HG03025 (cell line): ENCODE measurements at regions not wholly inside any gene's neighbourhood (a gene's known extent, or its start where the extent isn't known, plus 50 kb on each side); places are given as distances from the start of the nearest gene placed in this dataset.

Experiments
- ATAC-seq: cut with Tn5 transposase; IDR thresholded peaks from one replicate; pipeline ENCODE4 v1.9.1; 2021; ENCODE audit warnings: mild to moderate bottlenecking, moderate library complexity; ENCODE audit not compliant: unreplicated experiment, low FRiP score

DNA sequence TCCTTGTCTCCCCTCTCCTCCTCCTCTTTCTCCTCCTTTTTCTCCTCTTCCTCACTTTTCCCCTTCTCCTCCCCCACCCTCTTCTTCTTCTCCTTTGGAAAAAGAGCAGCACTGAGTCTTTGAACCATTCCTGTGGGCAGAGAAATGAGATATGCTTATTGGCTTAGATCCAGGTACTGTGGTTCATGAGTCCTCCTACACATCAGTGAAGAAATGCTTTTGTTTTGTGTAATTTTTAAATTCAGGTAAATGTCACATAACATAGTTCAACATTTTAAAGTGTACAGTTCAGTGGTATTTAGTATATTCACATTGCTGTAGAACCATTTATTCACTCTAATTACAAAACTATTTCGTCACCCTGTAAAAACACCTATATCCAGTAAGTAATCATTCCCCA is 402.1 kb downstream of the AACS start:
- no peak for ATAC-seq

DNA sequence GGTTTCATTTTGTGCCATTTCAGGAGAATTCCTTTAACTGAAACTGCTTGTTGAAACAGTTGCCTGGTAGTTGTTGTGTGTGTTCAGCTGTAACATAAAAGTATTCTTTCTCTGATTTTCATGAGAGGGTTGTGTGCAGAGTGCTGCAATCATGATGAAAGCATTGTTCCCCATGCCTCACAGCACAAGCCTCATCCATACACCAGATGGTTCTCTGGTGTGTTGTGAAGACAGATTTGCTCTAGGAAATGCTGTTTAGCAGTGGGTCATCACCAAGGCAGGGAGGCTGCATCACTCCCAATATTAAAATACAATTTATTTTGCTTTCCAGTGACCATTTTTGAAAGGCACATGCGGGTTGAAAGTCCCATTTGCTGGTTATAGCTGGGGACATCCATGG is 404.4 kb downstream of the AACS start:
- no peak for ATAC-seq

- no peak for ATAC-seq
Observed at GRCh38 chr12:125470838-125471783, 405.9 kb downstream of the AACS start.

- no peak for ATAC-seq
Observed at GRCh38 chr12:125473501-125473900, 408.3 kb downstream of the AACS start.

DNA sequence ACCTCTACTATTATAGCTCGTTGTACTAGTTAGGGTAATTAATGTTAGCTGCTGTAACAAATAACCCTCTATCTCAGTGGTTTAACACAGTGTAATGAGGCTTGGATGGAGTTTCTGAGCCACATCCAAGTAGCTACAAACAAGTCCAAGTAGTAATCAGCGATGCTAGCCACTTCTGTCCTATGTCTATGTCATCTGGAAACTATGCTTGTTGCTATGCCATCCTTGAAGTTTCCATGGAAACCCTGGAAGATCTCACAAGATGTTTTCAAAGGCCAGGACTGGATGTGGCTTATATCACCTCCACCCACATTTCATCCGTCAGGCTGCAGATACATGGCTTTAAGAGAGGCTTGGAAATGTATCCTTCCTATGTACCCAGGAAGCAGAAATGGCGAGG is 422.1 kb downstream of the AACS start:
- ATAC-seq, result no peak

DNA sequence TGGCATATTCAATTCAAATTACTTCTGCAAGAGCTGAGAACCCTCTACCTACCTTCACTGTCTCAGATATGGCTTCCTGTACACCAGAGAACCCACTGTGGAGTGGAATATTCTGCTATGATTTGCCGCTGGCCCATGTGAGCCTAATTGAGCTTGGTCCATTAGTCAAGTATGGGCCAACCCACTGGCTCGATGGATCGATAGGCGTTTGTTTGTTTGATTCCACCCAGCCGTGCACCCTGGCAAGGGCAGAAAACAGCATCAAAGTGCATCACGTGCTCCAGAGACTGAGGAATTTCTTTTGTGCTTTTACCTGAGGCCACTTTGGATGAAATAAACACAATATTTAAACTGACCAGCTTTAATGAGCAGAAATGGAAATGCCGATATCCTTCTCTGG is 426.3 kb downstream of the AACS start:
- ATAC-seq, result no peak

GRCh38 chr12:125492354-125493270 is 427.4 kb downstream of the AACS start:
- ATAC-seq, result no peak

DNA sequence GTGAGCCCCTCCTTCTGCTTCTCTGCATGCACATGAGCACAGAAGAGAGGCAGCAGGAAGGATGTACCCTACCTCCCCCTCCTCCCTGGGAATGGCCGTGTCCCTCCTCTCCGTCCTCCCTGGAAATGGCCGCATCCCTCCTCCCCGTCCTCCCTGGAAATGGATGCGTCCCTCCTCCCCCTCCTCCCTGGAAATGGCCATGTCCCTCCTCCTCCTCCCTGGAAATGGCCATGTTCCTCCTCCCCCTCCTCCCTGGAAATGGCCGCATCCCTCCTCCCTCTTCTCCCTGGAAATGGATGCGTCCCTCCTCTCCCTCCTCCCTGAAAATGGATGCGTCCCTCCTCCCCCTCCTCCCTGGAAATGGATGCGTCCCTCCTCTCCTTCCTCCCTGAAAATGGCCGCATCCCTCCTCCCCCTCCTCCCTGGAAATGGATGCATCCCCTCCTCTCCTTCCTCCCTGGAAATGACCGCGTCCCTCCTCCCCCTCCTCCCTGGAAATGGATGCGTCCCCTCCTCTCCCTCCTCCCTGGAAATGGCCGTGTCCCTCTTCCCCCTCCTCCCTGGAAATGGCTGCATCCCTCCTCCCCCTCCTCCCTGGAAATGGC is 428.6 kb downstream of the AACS start:
- ATAC-seq, result no peak

DNA sequence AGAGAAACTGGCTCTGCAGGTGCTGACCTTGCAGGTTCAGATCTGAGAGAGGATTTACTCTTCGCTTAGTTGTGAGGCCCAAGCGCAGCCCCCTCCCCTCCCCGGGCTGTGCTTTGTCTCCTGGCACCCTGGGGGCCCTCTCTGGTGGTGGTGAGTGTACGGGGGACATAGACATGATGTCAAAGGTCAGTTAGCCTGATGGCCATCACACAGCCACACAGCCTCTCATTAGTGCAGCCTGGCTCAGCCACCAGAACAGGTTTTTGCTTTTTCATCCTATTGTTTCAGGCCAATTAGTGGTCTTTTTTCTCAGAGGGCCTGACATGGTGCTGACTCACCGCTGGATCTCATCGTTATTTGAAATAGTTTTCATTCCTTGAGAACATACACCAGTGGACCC is 437.9 kb downstream of the AACS start:
- no peak for ATAC-seq

GRCh38 chr12:125509195-125509594 is 444.0 kb downstream of the AACS start:
- no peak for ATAC-seq

DNA sequence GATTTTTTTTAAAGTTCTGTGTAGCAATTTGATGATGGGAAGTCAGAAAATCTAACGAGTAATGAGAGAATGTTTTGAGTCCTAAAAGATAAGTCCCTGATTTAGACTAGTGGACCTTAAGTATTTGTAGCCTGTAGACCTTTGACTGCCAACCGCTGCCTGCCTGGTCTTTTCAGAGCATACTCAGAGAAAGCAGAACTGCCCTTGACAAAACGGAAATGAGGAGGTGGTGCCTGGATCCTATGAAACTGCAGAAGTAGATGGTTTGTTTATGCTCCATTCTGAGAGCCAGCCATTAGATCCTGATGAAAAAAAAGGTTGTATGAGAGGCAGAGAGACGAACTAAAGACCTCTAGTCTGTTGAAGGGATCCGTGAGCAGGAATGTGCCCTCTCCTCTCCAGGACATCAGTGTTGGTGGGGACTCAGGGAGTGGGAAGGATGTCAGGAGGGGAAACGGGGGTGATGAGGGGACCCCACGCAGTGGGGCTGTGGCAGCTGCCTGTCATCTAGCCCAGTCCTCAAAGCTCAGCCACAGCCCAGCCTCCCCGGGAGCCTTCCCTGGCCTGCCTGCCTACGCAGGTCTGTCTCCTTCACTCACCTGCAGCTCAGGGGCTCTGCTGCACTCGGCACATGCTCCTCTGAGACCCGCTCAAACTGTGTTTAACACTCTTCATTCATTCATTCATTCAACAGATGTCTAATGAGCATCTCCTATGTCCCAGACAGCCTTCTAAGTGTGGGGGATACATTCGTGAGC is 447.5 kb downstream of the AACS start:
- ATAC-seq, result no peak

- no peak for ATAC-seq
Observed at GRCh38 chr12:125515887-125516286, 450.7 kb downstream of the AACS start.

- no peak for ATAC-seq
Observed at GRCh38 chr12:125518074-125518473, 452.8 kb downstream of the AACS start.

DNA sequence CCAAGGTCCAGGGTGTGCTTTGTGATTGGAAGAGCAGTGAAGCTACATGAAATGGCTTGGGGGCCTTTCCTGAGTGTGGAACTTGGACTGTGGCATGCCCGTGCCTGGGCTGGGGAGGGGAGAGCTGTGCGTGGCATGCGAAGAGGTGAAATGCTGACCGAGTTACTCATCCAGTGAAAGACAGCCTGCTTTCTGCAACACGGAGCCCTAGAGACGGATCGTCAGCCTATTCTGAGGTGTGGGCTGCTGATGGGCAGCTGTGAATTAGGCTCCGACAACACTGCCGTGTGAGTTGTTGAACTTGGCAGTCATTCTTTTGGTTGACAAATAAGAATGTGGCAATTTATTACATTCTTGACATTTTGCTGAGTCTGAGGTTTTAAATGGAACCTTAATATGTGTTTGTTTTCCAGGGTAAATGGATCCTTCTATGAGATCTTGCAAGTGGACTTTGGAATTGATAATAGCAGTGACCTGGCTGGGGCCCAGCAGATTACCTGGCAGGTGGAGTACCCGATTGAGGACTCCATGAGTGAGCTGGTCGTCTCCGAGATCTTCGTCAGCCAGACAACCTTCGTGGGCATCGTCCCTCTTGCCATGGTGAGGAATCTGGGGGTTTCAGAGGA is 453.9 kb downstream of the AACS start:
- ATAC-seq, result no peak

DNA sequence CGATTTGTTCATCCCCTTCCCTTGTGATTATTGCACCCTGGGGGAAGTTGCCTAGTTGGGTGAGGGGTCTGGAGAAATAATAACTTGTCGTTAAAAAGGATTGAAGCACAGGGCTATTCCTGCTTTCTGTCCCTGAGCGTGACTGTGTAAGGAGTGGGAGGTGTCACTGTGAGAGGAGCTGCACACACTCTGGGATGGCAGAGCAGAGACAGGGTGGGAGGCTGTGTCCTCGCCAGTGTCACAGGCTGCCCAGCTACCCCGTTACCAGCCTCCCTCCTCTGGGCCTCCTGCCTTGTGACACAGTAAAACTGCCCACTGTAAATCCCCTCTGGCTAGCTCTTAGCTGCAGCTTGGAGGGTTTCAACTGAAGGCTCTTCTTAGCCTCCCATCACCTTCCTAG is 460.6 kb downstream of the AACS start:
- ATAC-seq, result no peak

GRCh38 chr12:125528281-125528680 is 463.0 kb downstream of the AACS start:
- ATAC-seq, result no peak

DNA sequence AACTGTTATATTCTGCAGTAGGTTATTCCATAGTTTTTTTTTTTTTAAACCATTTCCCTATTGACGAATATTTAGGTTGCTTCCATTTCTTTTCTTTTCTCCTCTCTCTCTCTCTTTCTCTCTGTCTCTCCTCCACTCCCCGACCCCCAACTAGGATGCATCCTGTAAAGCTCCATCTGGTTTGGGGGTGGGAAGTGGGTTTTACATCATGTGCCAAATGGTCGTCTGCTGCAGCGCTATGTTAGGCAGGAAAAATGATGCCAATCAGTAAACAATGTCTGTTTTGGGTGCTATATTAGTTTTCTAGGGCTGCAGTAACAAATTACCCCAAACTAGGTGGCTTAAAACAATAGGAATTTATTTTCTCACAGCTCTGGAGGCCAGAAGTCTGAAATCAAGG is 465.0 kb downstream of the AACS start:
- no peak for ATAC-seq

DNA sequence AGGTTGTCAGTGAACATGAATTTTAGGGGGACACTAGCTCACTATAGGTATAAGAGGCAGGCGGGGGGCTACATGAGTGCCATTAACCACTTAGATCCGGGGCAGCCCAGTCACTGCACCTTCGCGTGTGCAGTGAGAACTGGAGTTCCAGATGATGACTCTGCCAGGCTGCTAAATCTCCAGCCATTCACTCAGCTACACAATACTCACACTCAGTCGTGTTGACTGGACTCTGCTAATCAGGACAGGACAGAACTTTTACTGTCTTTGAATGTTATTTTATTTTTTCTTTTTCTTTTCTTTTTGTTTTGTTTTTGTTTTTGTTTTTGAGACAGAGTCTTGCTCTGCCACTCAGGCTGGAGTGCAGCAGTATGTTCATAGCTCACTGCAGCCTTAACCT is 465.6 kb downstream of the AACS start:
- no peak for ATAC-seq

GRCh38 chr12:125531574-125531973 is 466.3 kb downstream of the AACS start:
- no peak for ATAC-seq
